ENCODE measurements at regions not wholly inside any gene's neighbourhood (a gene's known extent, or its start where the extent isn't known, plus 50 kb on each side); places are given as distances from the start of the nearest gene placed in this dataset.
A peak's percentile ranks its signal among the peaks of the same experiment; 100 is the strongest.
"Not testable (repeated sequence)": the region's sequence is repeated elsewhere in the genome, so short reads cannot be mapped to it uniquely, and the experiment has no call there.

DNA sequence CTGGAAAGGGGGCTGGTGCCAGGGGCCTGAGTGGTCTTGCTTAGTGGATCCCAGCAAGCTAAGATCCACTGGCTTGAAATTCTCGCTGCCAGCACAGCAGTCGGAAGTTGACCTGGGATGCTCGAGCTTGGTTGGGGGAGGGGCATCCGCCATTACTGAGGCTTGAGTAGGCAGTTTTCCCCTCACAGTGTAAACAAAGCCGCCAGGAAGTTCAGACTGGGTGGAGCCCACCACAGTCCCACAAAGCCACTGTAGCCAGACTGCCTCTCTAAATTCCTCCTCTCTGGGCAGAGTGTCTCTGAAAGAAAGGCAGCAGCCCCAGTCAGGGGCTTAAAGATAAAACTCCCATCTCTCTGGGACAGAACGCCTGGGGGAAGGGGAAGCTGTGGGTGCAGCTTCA is 457.7 kb upstream of the SPRED2 start:
- DNase-seq: not testable (repeated sequence)

- DNase-seq: no peak
These were observed 452.9 kb upstream of the SPRED2 start for GRCh38 chr2:65885266-65885665.

- DNase-seq: no peak
These were observed 449.2 kb upstream of the SPRED2 start for GRCh38 chr2:65881592-65881991.

- DNase-seq: no peak
These were observed 448.0 kb upstream of the SPRED2 start for GRCh38 chr2:65880436-65880835.

- no peak for DNase-seq
These were observed 445.6 kb upstream of the SPRED2 start for GRCh38 chr2:65878011-65878340.

DNA sequence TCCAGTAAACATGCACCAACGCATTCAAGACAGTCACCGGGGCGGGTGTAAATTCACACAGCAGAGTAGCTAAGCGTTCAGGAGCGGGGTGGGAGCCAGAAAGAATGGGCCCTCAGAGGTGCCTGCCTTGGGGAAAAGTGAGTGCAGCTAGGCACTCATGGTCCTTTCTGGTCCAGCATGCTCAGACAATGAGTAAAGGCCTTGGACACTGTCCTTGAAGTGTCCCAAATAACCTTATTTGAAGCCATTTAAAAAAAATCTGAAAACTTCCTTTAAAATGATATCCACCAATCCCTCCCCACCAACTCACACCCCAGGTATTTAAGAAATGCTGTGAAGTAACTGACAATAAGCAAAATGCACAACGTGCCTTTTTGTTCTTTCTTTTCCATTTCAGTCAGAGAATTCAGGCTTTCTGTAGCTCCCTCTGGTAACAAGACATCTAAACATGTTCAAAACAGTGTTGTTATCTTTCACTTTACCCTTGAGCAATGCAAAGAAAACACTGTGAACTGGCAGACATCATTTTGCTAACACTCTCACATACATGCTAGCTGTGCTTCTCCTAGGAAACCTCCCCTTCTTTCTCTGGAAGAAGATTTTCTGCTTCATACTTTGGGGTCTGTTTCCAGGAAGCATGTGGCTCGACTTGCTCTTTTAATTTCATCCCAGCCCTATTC is 445.1 kb upstream of the SPRED2 start:
- DNase-seq: no peak

GRCh38 chr2:65876114-65876513 is 443.7 kb upstream of the SPRED2 start:
- DNase-seq: no peak

DNA sequence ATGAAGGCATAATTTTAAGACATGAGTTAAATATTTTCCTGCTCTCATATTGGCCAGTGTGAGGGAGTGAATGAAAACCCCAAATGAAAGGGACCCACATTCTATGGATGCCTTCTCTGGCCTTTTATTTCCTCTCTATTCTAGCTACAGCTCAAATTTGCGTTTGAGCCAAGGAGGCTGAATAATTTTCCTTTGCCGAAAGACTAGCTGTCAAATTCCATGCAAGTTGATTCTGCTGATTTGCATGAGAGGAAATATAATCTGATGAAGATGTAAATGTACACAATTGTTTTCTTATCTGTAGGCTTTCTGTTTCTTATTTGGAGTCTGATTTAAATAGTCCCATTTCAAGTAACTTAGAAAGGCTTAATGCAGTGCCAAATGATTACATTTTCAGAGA is 438.4 kb upstream of the SPRED2 start:
- DNase-seq: no peak

GRCh38 chr2:65869296-65869695 is 436.9 kb upstream of the SPRED2 start:
- no peak for DNase-seq

- no peak for DNase-seq
These were observed 435.8 kb upstream of the SPRED2 start for GRCh38 chr2:65868177-65868576.

- DNase-seq: peak; percentile 41
These were observed 435.0 kb upstream of the SPRED2 start for GRCh38 chr2:65867446-65867845.

- no peak for DNase-seq
These were observed 433.7 kb upstream of the SPRED2 start for GRCh38 chr2:65866148-65866547.

DNA sequence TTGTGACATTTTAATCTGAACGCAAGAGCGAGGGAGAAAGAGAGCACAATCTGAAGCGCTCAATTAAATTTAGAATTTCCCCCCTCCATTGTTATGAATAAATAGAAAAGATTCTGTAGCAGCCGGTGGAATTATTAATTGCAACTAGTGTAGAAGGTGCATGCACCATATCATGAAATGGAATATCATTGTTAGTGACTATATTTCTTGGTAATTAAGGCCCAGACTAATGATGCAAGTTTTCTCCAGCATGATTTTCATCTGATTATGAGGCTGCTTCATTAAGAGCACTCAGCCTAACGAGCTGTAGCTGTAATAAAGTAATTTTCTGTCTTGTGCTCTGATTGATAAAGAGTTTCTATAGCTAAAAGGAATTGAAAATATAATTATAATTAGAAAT is 432.2 kb upstream of the SPRED2 start:
- no peak for DNase-seq

DNA sequence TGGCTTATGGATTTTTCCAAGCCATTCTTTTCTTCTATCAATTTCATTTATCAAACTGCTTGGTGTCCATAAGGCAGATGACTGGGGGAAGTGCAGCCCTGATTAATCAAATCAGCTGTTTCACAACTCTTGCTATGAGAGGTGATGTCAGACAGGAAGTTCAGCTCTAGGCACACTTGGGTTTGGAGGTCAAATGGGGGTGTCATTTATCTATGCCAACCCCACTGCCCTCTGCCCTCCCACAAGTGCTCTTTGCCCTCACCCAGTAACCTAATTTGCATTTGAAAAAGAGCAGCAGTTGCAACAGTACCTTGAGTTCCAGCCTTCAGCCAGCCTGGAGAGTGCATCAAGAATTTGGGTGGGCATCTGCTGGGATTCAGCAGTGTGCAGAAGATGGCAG is 431.3 kb upstream of the SPRED2 start:
- DNase-seq: no peak

DNA sequence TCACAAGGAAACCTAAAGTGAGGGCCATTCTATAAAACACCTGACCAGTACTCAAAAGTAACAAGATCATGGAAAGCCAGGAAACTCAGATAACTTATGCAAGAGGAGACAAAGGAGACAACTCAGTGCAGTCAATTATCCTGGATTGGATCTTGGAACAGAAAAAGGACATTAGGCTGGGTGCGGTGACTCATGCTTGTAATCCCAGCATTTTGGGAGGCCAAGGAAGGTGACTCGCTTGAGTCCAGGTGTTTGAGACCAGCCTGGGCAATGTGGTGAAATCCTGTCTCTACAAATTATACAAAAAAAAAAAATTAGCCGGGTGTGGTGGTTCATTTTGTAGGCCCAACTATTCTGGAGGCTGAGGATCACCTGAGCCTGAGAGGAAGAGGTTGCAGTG is 424.5 kb upstream of the SPRED2 start:
- DNase-seq: no peak

DNA sequence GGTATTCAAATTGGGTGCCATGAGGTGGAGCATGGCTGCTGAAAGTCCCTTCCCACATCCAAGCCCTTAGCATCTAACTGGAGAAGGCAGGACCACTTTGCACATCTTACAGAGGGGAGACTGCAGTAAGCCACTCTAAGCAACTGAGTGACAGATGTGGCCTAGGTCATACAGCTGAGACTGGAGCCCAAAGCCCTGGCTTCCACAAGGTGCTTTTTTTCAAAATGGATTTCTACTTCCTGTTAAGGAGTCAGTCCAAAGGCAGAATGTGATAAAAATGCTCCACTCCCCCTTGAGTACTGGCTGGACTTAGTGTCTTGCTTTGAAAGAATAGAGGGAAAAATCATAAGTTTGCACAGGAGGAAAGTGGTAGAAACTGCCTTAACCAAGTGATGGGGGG is 424.0 kb upstream of the SPRED2 start:
- no peak for DNase-seq

- no peak for DNase-seq
These were observed 418.3 kb upstream of the SPRED2 start for GRCh38 chr2:65850695-65851094.

DNA sequence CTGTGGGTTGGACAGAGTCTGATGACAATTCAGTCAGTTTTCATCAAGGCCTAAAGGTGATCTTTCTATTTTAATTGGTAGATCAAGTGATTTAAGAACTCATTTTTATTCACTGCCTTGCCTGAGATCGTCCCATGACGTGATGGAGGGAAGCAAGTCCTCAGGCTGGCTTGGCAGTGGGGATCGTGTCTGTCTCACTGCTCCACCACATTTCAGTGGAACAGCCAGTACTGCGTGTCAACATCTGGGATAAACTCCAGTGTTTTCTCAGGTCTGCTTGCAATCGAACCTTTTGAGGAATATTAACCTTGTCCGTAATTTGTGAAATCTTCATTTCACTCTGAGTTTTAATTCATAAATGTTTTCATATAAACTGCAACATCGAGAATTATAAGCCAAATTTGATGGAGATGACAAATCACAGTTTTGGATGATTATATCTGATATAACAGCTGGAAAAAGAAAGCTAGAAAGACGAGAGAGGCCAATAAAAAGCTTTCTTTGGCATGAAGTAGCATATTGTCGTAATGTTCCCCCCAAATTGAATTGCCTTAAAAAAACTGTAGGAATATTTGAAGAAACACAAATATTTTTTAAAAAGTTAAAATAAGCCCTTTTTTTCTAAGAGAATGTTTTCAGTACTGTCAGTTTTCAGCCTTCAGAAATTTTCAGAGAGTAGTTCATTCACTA is 414.7 kb upstream of the SPRED2 start:
- DNase-seq: peak; percentile 61

- no peak for DNase-seq
These were observed 413.2 kb upstream of the SPRED2 start for GRCh38 chr2:65845442-65846182.

- DNase-seq: no peak
These were observed 409.7 kb upstream of the SPRED2 start for GRCh38 chr2:65842104-65842503.

- DNase-seq: no peak
These were observed 403.7 kb upstream of the SPRED2 start for GRCh38 chr2:65835975-65836549.

- DNase-seq: no peak
These were observed 402.5 kb upstream of the SPRED2 start for GRCh38 chr2:65834771-65835475.

- DNase-seq: no peak
These were observed 401.7 kb upstream of the SPRED2 start for GRCh38 chr2:65834062-65834461.
